GM23338 (cell line): ENCODE measurements at regions not wholly inside any gene's neighbourhood (a gene's known extent, or its start where the extent isn't known, plus 50 kb on each side); places are given as distances from the start of the nearest gene placed in this dataset.

Source experiments
- ATAC-seq: fragments of 200-7000 bp; cut with Tn5 transposase; 3 replicates; pipeline ENCODE4 v1.9.1; 2020
- DNase-seq: peaks from one replicate; pipeline ENCODE4 v3.0.0-alpha.2; 2015; ENCODE audit warnings: low spot score
- H2AFZ ChIP-seq: fragments of 200-600 bp; sonication (generic); 2 replicates; pipeline ENCODE4 v1.8.0; 2016; ENCODE audit warnings: antibody characterized with exemption, mild to moderate bottlenecking, moderate library complexity
- H3F3A ChIP-seq: fragments of 200-600 bp; sonication (generic); replicated peaks from 2 replicates; pipeline ENCODE4 v1.8.0; 2017; ENCODE audit warnings: antibody characterized with exemption, mixed run types, low read depth
- H3K27ac ChIP-seq: fragments of 200-600 bp; sonication (generic); 2 replicates; pipeline ENCODE4 v1.6.1; 2016; ENCODE audit warnings: low read depth
- H3K27me3 ChIP-seq: fragments of 200-600 bp; sonication (generic); 2 replicates; pipeline ENCODE4 v1.8.0; 2016; ENCODE audit warnings: mild to moderate bottlenecking, mixed run types, moderate library complexity; ENCODE audit not compliant: insufficient read depth
- H3K36me3 ChIP-seq: fragments of 200-600 bp; sonication (generic); 2 replicates; pipeline ENCODE4 v1.8.0; 2016; ENCODE audit warnings: mild to moderate bottlenecking; ENCODE audit not compliant: insufficient read depth
- H3K4me1 ChIP-seq: fragments of 200-600 bp; sonication (generic); 2 replicates; pipeline ENCODE4 v1.8.0; 2016; ENCODE audit warnings: mild to moderate bottlenecking, moderate library complexity; ENCODE audit not compliant: insufficient read depth
- H3K4me2 ChIP-seq: fragments of 200-600 bp; sonication (generic); 2 replicates; pipeline ENCODE4 v1.7.1; 2017; ENCODE audit warnings: mixed run types
- H3K4me3 ChIP-seq: fragments of 200-600 bp; sonication (generic); 2 replicates; pipeline ENCODE4 v1.6.1; 2016; ENCODE audit warnings: mixed run types
- H3K79me2 ChIP-seq: fragments of 200-600 bp; sonication (generic); replicated peaks from 2 replicates; pipeline ENCODE4 v1.8.0; 2017; ENCODE audit warnings: mild to moderate bottlenecking; ENCODE audit not compliant: insufficient read depth
- H3K9me2 ChIP-seq: fragments of 200-600 bp; sonication (generic); 2 replicates; pipeline ENCODE4 v1.8.0; 2017; ENCODE audit not compliant: insufficient read depth
- H4K20me1 ChIP-seq: fragments of 200-600 bp; sonication (generic); replicated peaks from 2 replicates; pipeline ENCODE4 v1.8.0; 2017; ENCODE audit warnings: mild to moderate bottlenecking; ENCODE audit not compliant: insufficient read depth
- H3K27ac Mint-ChIP-seq: 2 replicates; pipeline ENCODE4 v1.8.0; 2020; ENCODE audit warnings: inconsistent platforms, mild to moderate bottlenecking, moderate library complexity, mixed read lengths
- H3K27me3 Mint-ChIP-seq: 3 replicates; pipeline ENCODE4 v1.8.0; 2022; ENCODE audit warnings: low read depth, mild to moderate bottlenecking, moderate library complexity, mixed read lengths, inconsistent platforms; ENCODE audit not compliant: insufficient read depth, poor library complexity
- H3K36me3 Mint-ChIP-seq: 3 replicates; pipeline ENCODE4 v1.8.0; 2021; ENCODE audit warnings: low read depth, mild to moderate bottlenecking, inconsistent platforms, moderate library complexity, mixed read lengths
- H3K4me1 Mint-ChIP-seq: 3 replicates; pipeline ENCODE4 v1.8.0; 2020; ENCODE audit warnings: mild to moderate bottlenecking, inconsistent platforms, mixed read lengths
- H3K4me3 Mint-ChIP-seq: 3 replicates; pipeline ENCODE4 v1.8.0; 2021; ENCODE audit warnings: moderate library complexity, mild to moderate bottlenecking, inconsistent platforms, mixed read lengths
- H3K9me3 Mint-ChIP-seq: 3 replicates; pipeline ENCODE4 v1.8.0; 2020; ENCODE audit warnings: moderate library complexity, mild to moderate bottlenecking, inconsistent platforms, mixed read lengths
- CREB1 ChIP-seq: fragments of 250-450 bp; sonication (Bioruptor Pico); IDR thresholded peaks from 2 replicates; pipeline ENCODE4 v1.5.0; 2020; ENCODE audit warnings: low read depth, mild to moderate bottlenecking, moderate library complexity
- EZH2 ChIP-seq: fragments of 200-600 bp; sonication (generic); IDR thresholded peaks from one replicate; pipeline ENCODE4 v1.8.0; 2017; ENCODE audit warnings: antibody characterized with exemption, mild to moderate bottlenecking, low read depth; ENCODE audit not compliant: unreplicated experiment
- JUNB ChIP-seq: IDR thresholded peaks from one replicate; pipeline ENCODE4 v1.6.1; 2016; ENCODE audit warnings: antibody characterized with exemption; ENCODE audit not compliant: unreplicated experiment
- NANOG ChIP-seq: IDR thresholded peaks from 2 replicates; pipeline ENCODE4 v1.6.1; 2016; ENCODE audit warnings: antibody characterized with exemption, borderline replicate concordance
- POLR2AphosphoS5 ChIP-seq: IDR thresholded peaks from 2 replicates; pipeline ENCODE4 v1.6.1; 2016; ENCODE audit warnings: antibody characterized with exemption, low read depth
- STAT1 ChIP-seq: IDR thresholded peaks from one replicate; pipeline ENCODE4 v1.6.1; 2016; ENCODE audit warnings: antibody characterized with exemption; ENCODE audit not compliant: unreplicated experiment
- ZNF331 ChIP-seq: fragments of 250-450 bp; sonication (Bioruptor Pico); IDR thresholded peaks from 2 replicates; pipeline ENCODE4 v1.5.0; 2020; ENCODE audit warnings: low read depth, mild to moderate bottlenecking, moderate library complexity
- TF ChIP-seq, protein P1 (sequence below), 2 experiments: fragments of 200-600 bp in 1 of 2; sonication (generic) in 1 of 2; conservative IDR thresholded peaks; 2 replicates each; pipeline versions ENCODE4 v1.5.1 to v1.6.1; 2016 to 2017; ENCODE audit warnings: antibody characterized with exemption in 2 of 2, low read depth in 2 of 2, mild to moderate bottlenecking in 2 of 2, moderate library complexity in 1 of 2
- TF ChIP-seq, protein P2 (sequence below): IDR thresholded peaks from 2 replicates; pipeline ENCODE4 v1.6.1; 2016; ENCODE audit warnings: antibody characterized with exemption
- TF ChIP-seq, protein P3 (sequence below): fragments of 250-450 bp; sonication (Bioruptor Pico); IDR thresholded peaks from 2 replicates; pipeline ENCODE4 v1.5.0; 2020; ENCODE audit warnings: mild to moderate bottlenecking, moderate library complexity
- TF ChIP-seq, protein P4 (sequence below): IDR thresholded peaks from one replicate; pipeline ENCODE4 v1.6.1; 2018; ENCODE audit warnings: antibody characterized with exemption; ENCODE audit not compliant: unreplicated experiment

DNA sequence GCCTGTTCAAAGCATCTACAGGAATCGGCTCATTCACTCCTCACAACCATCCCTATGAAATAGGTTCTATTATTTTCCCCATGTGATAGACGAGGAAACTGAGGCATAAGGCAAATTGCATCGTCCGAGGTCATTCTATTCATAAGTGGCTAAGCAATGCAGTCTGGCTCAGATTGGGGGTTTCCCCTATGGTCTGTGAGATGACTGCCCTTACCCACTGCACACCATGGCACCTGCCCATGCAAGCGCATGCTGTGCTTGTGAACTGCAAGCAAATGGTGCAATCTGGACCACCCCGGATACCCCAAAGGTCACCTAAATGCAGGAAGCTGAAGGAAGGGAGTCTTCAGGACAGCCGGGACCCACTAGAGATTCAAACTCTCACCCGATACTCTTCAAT is 123.4 kb upstream of the SOD1 start (continued):
- TF ChIP-seq, protein P1, sequence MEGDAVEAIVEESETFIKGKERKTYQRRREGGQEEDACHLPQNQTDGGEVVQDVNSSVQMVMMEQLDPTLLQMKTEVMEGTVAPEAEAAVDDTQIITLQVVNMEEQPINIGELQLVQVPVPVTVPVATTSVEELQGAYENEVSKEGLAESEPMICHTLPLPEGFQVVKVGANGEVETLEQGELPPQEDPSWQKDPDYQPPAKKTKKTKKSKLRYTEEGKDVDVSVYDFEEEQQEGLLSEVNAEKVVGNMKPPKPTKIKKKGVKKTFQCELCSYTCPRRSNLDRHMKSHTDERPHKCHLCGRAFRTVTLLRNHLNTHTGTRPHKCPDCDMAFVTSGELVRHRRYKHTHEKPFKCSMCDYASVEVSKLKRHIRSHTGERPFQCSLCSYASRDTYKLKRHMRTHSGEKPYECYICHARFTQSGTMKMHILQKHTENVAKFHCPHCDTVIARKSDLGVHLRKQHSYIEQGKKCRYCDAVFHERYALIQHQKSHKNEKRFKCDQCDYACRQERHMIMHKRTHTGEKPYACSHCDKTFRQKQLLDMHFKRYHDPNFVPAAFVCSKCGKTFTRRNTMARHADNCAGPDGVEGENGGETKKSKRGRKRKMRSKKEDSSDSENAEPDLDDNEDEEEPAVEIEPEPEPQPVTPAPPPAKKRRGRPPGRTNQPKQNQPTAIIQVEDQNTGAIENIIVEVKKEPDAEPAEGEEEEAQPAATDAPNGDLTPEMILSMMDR (conservative IDR thresholded peaks at IDR 0.05; ENCODE audit: low read depth in 2 of 2), result no peak
- TF ChIP-seq ZNF331, result no peak
- TF ChIP-seq STAT1, result no peak
- TF ChIP-seq, protein P2, sequence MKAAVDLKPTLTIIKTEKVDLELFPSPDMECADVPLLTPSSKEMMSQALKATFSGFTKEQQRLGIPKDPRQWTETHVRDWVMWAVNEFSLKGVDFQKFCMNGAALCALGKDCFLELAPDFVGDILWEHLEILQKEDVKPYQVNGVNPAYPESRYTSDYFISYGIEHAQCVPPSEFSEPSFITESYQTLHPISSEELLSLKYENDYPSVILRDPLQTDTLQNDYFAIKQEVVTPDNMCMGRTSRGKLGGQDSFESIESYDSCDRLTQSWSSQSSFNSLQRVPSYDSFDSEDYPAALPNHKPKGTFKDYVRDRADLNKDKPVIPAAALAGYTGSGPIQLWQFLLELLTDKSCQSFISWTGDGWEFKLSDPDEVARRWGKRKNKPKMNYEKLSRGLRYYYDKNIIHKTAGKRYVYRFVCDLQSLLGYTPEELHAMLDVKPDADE, result no peak

DNA sequence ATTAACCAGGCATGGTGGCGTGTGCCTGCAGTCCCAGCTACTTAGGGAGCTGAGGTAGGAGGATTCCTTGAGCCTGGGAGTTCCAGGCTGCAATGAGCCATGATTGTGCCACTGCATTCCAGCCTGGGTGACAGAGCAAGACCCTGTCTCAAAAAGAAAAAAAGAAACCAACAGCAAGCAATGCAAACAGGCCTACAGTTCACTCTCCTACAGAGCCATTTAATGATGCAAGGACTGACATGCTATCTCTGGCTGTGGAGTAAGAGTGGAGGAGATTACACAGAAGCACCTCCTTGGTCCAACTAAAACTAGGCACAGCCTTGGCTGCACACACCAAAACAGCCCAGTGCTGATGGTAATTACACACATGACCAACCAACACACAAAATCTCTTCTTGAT is 127.5 kb upstream of the SOD1 start:
- Mint-ChIP-seq H3K4me3 (no peak overlapping the region), H3K4me1 (peaks cover 31% of the 10 kb centered on the region), H3K27ac (no peak overlapping the region), H3K36me3 (no peaks in the 10 kb centered on the region), H3K9me3 (no peaks in the 10 kb centered on the region), H3K27me3 (peaks cover 5% of the 10 kb centered on the region)
- H3K27me3 ChIP-seq, result no peaks in the 10 kb centered on the region
- peaks cover 7% of the 10 kb centered on the region; the same call in 1 of the 2 replicates for H3K4me1 ChIP-seq
- ATAC-seq (peak; percentile 22; the same call in 1 of the 3 replicates), DNase-seq (no peak)
- no peak overlapping the region for H3K4me3 ChIP-seq
- no peaks in the 10 kb centered on the region for H3K36me3 ChIP-seq
- no peak overlapping the region for H3K4me2 ChIP-seq
- H3F3A ChIP-seq, result no peaks in the 10 kb centered on the region
- H3K27ac ChIP-seq, result peak overlapping the region; percentile 21; the same call in 1 of the 2 replicates
- peaks cover 38% of the 10 kb centered on the region for H3K79me2 ChIP-seq
- H3K9me2 ChIP-seq, result no peaks in the 10 kb centered on the region
- peaks cover 6% of the 10 kb centered on the region; the same call in 1 of the 2 replicates for H4K20me1 ChIP-seq
- H2AFZ ChIP-seq, result no peak overlapping the region
- no peak for TF ChIP-seq ZNF331
- TF ChIP-seq, protein P3, sequence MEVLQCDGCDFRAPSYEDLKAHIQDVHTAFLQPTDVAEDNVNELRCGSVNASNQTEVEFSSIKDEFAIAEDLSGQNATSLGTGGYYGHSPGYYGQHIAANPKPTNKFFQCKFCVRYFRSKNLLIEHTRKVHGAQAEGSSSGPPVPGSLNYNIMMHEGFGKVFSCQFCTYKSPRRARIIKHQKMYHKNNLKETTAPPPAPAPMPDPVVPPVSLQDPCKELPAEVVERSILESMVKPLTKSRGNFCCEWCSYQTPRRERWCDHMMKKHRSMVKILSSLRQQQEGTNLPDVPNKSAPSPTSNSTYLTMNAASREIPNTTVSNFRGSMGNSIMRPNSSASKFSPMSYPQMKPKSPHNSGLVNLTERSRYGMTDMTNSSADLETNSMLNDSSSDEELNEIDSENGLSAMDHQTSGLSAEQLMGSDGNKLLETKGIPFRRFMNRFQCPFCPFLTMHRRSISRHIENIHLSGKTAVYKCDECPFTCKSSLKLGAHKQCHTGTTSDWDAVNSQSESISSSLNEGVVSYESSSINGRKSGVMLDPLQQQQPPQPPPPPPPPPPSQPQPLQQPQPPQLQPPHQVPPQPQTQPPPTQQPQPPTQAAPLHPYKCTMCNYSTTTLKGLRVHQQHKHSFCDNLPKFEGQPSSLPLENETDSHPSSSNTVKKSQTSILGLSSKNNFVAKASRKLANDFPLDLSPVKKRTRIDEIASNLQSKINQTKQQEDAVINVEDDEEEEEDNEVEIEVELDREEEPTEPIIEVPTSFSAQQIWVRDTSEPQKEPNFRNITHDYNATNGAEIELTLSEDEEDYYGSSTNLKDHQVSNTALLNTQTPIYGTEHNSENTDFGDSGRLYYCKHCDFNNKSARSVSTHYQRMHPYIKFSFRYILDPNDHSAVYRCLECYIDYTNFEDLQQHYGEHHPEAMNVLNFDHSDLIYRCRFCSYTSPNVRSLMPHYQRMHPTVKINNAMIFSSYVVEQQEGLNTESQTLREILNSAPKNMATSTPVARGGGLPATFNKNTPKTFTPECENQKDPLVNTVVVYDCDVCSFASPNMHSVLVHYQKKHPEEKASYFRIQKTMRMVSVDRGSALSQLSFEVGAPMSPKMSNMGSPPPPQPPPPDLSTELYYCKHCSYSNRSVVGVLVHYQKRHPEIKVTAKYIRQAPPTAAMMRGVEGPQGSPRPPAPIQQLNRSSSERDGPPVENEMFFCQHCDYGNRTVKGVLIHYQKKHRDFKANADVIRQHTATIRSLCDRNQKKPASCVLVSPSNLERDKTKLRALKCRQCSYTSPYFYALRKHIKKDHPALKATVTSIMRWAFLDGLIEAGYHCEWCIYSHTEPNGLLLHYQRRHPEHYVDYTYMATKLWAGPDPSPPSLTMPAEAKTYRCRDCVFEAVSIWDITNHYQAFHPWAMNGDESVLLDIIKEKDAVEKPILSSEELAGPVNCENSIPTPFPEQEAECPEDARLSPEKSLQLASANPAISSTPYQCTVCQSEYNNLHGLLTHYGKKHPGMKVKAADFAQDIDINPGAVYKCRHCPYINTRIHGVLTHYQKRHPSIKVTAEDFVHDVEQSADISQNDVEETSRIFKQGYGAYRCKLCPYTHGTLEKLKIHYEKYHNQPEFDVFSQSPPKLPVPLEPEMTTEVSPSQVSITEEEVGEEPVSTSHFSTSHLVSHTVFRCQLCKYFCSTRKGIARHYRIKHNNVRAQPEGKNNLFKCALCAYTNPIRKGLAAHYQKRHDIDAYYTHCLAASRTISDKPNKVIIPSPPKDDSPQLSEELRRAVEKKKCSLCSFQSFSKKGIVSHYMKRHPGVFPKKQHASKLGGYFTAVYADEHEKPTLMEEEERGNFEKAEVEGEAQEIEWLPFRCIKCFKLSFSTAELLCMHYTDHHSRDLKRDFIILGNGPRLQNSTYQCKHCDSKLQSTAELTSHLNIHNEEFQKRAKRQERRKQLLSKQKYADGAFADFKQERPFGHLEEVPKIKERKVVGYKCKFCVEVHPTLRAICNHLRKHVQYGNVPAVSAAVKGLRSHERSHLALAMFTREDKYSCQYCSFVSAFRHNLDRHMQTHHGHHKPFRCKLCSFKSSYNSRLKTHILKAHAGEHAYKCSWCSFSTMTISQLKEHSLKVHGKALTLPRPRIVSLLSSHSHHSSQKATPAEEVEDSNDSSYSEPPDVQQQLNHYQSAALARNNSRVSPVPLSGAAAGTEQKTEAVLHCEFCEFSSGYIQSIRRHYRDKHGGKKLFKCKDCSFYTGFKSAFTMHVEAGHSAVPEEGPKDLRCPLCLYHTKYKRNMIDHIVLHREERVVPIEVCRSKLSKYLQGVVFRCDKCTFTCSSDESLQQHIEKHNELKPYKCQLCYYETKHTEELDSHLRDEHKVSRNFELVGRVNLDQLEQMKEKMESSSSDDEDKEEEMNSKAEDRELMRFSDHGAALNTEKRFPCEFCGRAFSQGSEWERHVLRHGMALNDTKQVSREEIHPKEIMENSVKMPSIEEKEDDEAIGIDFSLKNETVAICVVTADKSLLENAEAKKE (CRISPR knock-in tag), result no peak
- TF ChIP-seq, protein P2, result no peak
- TF ChIP-seq POLR2AphosphoS5, result no peak
- no peak for TF ChIP-seq CREB1 (CRISPR knock-in tag)
- no peak for TF ChIP-seq NANOG
- TF ChIP-seq, protein P4, sequence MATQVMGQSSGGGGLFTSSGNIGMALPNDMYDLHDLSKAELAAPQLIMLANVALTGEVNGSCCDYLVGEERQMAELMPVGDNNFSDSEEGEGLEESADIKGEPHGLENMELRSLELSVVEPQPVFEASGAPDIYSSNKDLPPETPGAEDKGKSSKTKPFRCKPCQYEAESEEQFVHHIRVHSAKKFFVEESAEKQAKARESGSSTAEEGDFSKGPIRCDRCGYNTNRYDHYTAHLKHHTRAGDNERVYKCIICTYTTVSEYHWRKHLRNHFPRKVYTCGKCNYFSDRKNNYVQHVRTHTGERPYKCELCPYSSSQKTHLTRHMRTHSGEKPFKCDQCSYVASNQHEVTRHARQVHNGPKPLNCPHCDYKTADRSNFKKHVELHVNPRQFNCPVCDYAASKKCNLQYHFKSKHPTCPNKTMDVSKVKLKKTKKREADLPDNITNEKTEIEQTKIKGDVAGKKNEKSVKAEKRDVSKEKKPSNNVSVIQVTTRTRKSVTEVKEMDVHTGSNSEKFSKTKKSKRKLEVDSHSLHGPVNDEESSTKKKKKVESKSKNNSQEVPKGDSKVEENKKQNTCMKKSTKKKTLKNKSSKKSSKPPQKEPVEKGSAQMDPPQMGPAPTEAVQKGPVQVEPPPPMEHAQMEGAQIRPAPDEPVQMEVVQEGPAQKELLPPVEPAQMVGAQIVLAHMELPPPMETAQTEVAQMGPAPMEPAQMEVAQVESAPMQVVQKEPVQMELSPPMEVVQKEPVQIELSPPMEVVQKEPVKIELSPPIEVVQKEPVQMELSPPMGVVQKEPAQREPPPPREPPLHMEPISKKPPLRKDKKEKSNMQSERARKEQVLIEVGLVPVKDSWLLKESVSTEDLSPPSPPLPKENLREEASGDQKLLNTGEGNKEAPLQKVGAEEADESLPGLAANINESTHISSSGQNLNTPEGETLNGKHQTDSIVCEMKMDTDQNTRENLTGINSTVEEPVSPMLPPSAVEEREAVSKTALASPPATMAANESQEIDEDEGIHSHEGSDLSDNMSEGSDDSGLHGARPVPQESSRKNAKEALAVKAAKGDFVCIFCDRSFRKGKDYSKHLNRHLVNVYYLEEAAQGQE, result no peak
- no peak for TF ChIP-seq EZH2
- TF ChIP-seq STAT1, result no peak
- no peak for TF ChIP-seq JUNB
